ENCODE measurements at regions not wholly inside any gene's neighbourhood (a gene's known extent, or its start where the extent isn't known, plus 50 kb on each side); places are given as distances from the start of the nearest gene placed in this dataset.
"Not testable (repeated sequence)": the region's sequence is repeated elsewhere in the genome, so short reads cannot be mapped to it uniquely, and the experiment has no call there.

DNA sequence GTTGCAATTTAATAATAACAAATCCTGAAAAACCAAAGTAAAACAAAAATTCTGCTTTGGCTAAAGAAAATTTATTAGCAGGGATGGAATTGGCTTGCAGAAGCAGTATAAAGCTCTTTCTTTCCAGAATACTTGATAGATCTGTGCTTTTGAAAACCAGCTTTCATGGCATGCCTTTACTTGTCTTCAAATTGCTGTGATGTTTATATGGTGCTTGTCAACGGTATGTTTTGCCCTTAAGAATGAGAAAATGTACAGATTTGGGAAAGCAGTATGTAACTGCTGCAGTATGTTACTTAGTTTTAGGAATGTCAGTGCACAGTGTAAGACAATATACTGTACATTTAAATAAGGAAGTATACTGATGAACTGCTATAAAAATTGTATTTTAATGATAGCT, 120.8 kb upstream of the PCDH20 start:
- H3K27ac ChIP-seq (ENCODE audit: low read length): no peak overlapping the region
- no peaks in the 10 kb centered on the region for H3K36me3 ChIP-seq (ENCODE audit: control insufficient read depth in 1 of 2, insufficient read depth in 2 of 2, low read length in 2 of 2)
- no peaks in the 10 kb centered on the region for H3K4me1 ChIP-seq (ENCODE audit: control insufficient read depth in 1 of 2, insufficient read depth in 2 of 2, low read length in 2 of 2)
- H3K27me3 ChIP-seq (ENCODE audit: low read depth, low read length): no peaks in the 10 kb centered on the region
- H3K4me3 ChIP-seq (ENCODE audit: low read depth in 1 of 2, low read length in 2 of 2): no peak overlapping the region
- no peaks in the 10 kb centered on the region for H3K9me3 ChIP-seq (ENCODE audit: control insufficient read depth in 1 of 2, low read length in 2 of 2)

DNA sequence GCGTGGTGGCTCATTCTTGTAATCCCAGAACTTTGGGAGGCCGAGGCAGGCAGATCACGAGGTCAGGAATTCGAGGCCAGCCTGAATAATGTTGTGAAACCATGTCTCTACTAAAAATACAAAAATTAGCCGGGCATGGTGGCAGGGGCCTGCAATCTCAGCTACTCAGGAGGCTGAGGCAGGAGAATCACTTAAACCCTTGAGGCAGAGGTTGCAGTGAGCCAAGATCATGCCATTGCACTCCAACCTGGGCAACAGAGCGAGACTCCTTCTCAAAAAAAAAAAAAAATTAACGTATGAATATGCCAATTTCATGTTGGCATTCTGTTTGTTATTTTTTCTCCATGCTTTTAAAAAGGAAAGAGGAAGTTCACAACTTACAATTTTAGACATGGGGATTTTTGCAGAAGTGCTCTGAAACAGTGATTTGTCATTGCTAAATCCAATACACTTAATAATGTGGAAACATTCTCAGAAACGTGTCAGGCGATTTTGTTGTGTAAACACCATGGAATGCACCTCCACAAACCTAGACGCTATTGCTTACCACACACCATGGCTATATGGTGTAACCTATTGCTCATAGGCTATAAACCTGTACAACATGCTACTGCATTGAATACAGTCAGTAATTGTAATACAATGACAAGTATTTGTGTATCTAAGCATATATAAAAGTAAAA, 115.9 kb upstream of the PCDH20 start:
- Histone ChIP-seq H3K4me1 (ENCODE audit: control insufficient read depth in 1 of 2, insufficient read depth in 2 of 2, low read length in 2 of 2) (no peaks in the 10 kb centered on the region), H3K4me3 (ENCODE audit: low read depth in 1 of 2, low read length in 2 of 2) (no peak overlapping the region), H3K27me3 (ENCODE audit: low read depth, low read length) (no peaks in the 10 kb centered on the region), H3K36me3 (ENCODE audit: control insufficient read depth in 1 of 2, insufficient read depth in 2 of 2, low read length in 2 of 2) (no peaks in the 10 kb centered on the region), H3K27ac (ENCODE audit: low read length) (no peak overlapping the region), H3K9me3 (ENCODE audit: control insufficient read depth in 1 of 2, low read length in 2 of 2) (no peaks in the 10 kb centered on the region)

- not testable (repeated sequence) for H3K36me3 ChIP-seq (ENCODE audit: control insufficient read depth in 1 of 2, insufficient read depth in 2 of 2, low read length in 2 of 2); H3K4me3 ChIP-seq (ENCODE audit: low read depth in 1 of 2, low read length in 2 of 2); H3K4me1 ChIP-seq (ENCODE audit: control insufficient read depth in 1 of 2, insufficient read depth in 2 of 2, low read length in 2 of 2); H3K27me3 ChIP-seq (ENCODE audit: low read depth, low read length); H3K9me3 ChIP-seq (ENCODE audit: control insufficient read depth in 1 of 2, low read length in 2 of 2); H3K27ac ChIP-seq (ENCODE audit: low read length)
Observed at GRCh38 chr13:61519214-61519613, 103.6 kb upstream of the PCDH20 start.

GRCh38 chr13:61508936-61509335, 93.3 kb upstream of the PCDH20 start:
- Histone ChIP-seq H3K27ac (ENCODE audit: low read length) (no peak overlapping the region), H3K27me3 (ENCODE audit: low read depth, low read length) (no peaks in the 10 kb centered on the region), H3K9me3 (ENCODE audit: control insufficient read depth in 1 of 2, low read length in 2 of 2) (peaks cover 0 to 3% of the 10 kb centered on the region in 2 donors), H3K4me3 (ENCODE audit: low read depth in 1 of 2, low read length in 2 of 2) (no peak overlapping the region), H3K4me1 (ENCODE audit: control insufficient read depth in 1 of 2, insufficient read depth in 2 of 2, low read length in 2 of 2) (no peaks in the 10 kb centered on the region), H3K36me3 (ENCODE audit: control insufficient read depth in 1 of 2, insufficient read depth in 2 of 2, low read length in 2 of 2) (no peaks in the 10 kb centered on the region)

- Histone ChIP-seq H3K27me3 (ENCODE audit: low read depth, low read length) (no peaks in the 10 kb centered on the region), H3K27ac (ENCODE audit: low read length) (no peak overlapping the region), H3K4me1 (ENCODE audit: control insufficient read depth in 1 of 2, insufficient read depth in 2 of 2, low read length in 2 of 2) (no peaks in the 10 kb centered on the region), H3K4me3 (ENCODE audit: low read depth in 1 of 2, low read length in 2 of 2) (no peak overlapping the region), H3K9me3 (ENCODE audit: control insufficient read depth in 1 of 2, low read length in 2 of 2) (no peaks in the 10 kb centered on the region), H3K36me3 (ENCODE audit: control insufficient read depth in 1 of 2, insufficient read depth in 2 of 2, low read length in 2 of 2) (no peaks in the 10 kb centered on the region)
Observed at GRCh38 chr13:61500176-61500575, 84.5 kb upstream of the PCDH20 start.

- H3K27me3 ChIP-seq (ENCODE audit: low read depth, low read length): no peaks in the 10 kb centered on the region
- no peaks in the 10 kb centered on the region for H3K36me3 ChIP-seq (ENCODE audit: control insufficient read depth in 1 of 2, insufficient read depth in 2 of 2, low read length in 2 of 2)
- no peaks in the 10 kb centered on the region for H3K9me3 ChIP-seq (ENCODE audit: control insufficient read depth in 1 of 2, low read length in 2 of 2)
- no peak overlapping the region for H3K27ac ChIP-seq (ENCODE audit: low read length)
- no peaks in the 10 kb centered on the region for H3K4me1 ChIP-seq (ENCODE audit: control insufficient read depth in 1 of 2, insufficient read depth in 2 of 2, low read length in 2 of 2)
- H3K4me3 ChIP-seq (ENCODE audit: low read depth in 1 of 2, low read length in 2 of 2): no peak overlapping the region
Observed at GRCh38 chr13:61495648-61496047, 80.0 kb upstream of the PCDH20 start.

DNA sequence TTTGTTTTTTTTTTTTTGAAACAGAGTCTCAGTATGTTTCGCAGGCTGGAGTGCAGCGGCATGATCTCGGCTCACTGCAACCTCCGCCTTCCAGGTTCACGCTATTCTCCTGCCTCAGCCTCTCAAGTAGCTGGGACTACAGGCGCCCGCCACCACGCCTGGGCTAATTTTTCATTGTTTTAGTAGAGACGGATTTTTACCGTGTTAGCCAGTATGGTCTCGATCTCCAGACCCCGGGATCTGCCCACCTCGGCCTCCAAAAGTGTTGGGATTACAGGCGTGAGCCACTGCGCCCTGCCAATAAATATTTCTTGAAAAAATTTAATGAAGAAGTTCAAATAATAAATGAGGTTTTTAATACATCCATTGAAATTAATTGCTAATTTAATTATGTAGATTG, 77.9 kb upstream of the PCDH20 start:
- not testable (repeated sequence) for H3K27ac ChIP-seq (ENCODE audit: low read length); H3K9me3 ChIP-seq (ENCODE audit: control insufficient read depth in 1 of 2, low read length in 2 of 2); H3K27me3 ChIP-seq (ENCODE audit: low read depth, low read length); H3K36me3 ChIP-seq (ENCODE audit: control insufficient read depth in 1 of 2, insufficient read depth in 2 of 2, low read length in 2 of 2); H3K4me1 ChIP-seq (ENCODE audit: control insufficient read depth in 1 of 2, insufficient read depth in 2 of 2, low read length in 2 of 2); H3K4me3 ChIP-seq (ENCODE audit: low read depth in 1 of 2, low read length in 2 of 2)

DNA sequence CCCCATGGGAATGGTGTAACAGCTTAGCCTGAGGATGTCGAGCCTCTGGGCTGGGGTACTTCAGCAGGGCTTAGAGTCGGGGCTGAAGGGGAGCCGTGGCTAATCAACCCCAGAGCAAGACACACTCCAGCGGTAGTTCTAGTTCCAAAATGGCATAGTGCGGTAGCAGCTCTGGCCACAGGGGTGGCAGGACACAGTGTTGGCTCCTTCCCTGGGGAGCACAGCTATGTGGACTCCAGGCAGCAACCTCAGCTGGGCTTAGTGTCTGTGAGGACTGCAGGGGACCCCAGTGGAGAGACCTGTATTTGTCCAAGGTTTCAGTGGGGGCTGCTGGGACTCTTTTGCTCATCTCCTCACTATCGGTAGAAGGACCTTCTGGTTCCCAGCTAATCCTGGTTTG, 70.8 kb upstream of the PCDH20 start:
- Histone ChIP-seq H3K9me3 (ENCODE audit: control insufficient read depth in 1 of 2, low read length in 2 of 2) (peaks cover 0 to 4% of the 10 kb centered on the region in 2 donors), H3K4me3 (ENCODE audit: low read depth in 1 of 2, low read length in 2 of 2) (no peak overlapping the region), H3K36me3 (ENCODE audit: control insufficient read depth in 1 of 2, insufficient read depth in 2 of 2, low read length in 2 of 2) (no peaks in the 10 kb centered on the region), H3K27me3 (ENCODE audit: low read depth, low read length) (no peaks in the 10 kb centered on the region), H3K4me1 (ENCODE audit: control insufficient read depth in 1 of 2, insufficient read depth in 2 of 2, low read length in 2 of 2) (no peaks in the 10 kb centered on the region), H3K27ac (ENCODE audit: low read length) (no peak overlapping the region)

GRCh38 chr13:61485128-61485765, 69.6 kb upstream of the PCDH20 start:
- Histone ChIP-seq H3K9me3 (ENCODE audit: control insufficient read depth in 1 of 2, low read length in 2 of 2) (peaks cover 0 to 4% of the 10 kb centered on the region in 2 donors), H3K27me3 (ENCODE audit: low read depth, low read length) (no peaks in the 10 kb centered on the region), H3K4me1 (ENCODE audit: control insufficient read depth in 1 of 2, insufficient read depth in 2 of 2, low read length in 2 of 2) (no peaks in the 10 kb centered on the region), H3K27ac (ENCODE audit: low read length) (no peak overlapping the region), H3K36me3 (ENCODE audit: control insufficient read depth in 1 of 2, insufficient read depth in 2 of 2, low read length in 2 of 2) (no peaks in the 10 kb centered on the region), H3K4me3 (ENCODE audit: low read depth in 1 of 2, low read length in 2 of 2) (no peak overlapping the region)

GRCh38 chr13:61477619-61478018, 62.0 kb upstream of the PCDH20 start:
- Histone ChIP-seq H3K27me3 (ENCODE audit: low read depth, low read length) (no peaks in the 10 kb centered on the region), H3K4me1 (ENCODE audit: control insufficient read depth in 1 of 2, insufficient read depth in 2 of 2, low read length in 2 of 2) (no peaks in the 10 kb centered on the region), H3K27ac (ENCODE audit: low read length) (no peak overlapping the region), H3K9me3 (ENCODE audit: control insufficient read depth in 1 of 2, low read length in 2 of 2) (no peaks in the 10 kb centered on the region), H3K4me3 (ENCODE audit: low read depth in 1 of 2, low read length in 2 of 2) (no peak overlapping the region), H3K36me3 (ENCODE audit: control insufficient read depth in 1 of 2, insufficient read depth in 2 of 2, low read length in 2 of 2) (no peaks in the 10 kb centered on the region)

- Histone ChIP-seq H3K27ac (ENCODE audit: low read length) (no peak overlapping the region), H3K36me3 (ENCODE audit: control insufficient read depth in 1 of 2, insufficient read depth in 2 of 2, low read length in 2 of 2) (no peaks in the 10 kb centered on the region), H3K9me3 (ENCODE audit: control insufficient read depth in 1 of 2, low read length in 2 of 2) (no peaks in the 10 kb centered on the region), H3K4me3 (ENCODE audit: low read depth in 1 of 2, low read length in 2 of 2) (no peak overlapping the region), H3K27me3 (ENCODE audit: low read depth, low read length) (no peaks in the 10 kb centered on the region), H3K4me1 (ENCODE audit: control insufficient read depth in 1 of 2, insufficient read depth in 2 of 2, low read length in 2 of 2) (no peaks in the 10 kb centered on the region)
Observed at GRCh38 chr13:61470786-61471185, 55.1 kb upstream of the PCDH20 start.

GRCh38 chr13:61466280-61466679, 50.6 kb upstream of the PCDH20 start:
- no peak overlapping the region for H3K27ac ChIP-seq (ENCODE audit: low read length)
- no peaks in the 10 kb centered on the region for H3K36me3 ChIP-seq (ENCODE audit: control insufficient read depth in 1 of 2, insufficient read depth in 2 of 2, low read length in 2 of 2)

More at GRCh38 chr13:61466280-61466679, 50.6 kb upstream of the PCDH20 start:
- Histone ChIP-seq H3K4me1 (ENCODE audit: control insufficient read depth in 1 of 2, insufficient read depth in 2 of 2, low read length in 2 of 2) (no peaks in the 10 kb centered on the region), H3K4me3 (ENCODE audit: low read depth in 1 of 2, low read length in 2 of 2) (no peak overlapping the region), H3K9me3 (ENCODE audit: control insufficient read depth in 1 of 2, low read length in 2 of 2) (no peaks in the 10 kb centered on the region), H3K27me3 (ENCODE audit: low read depth, low read length) (no peaks in the 10 kb centered on the region)

All from muscle layer of duodenum (tissue), 2 donors.